Thyroid gland (tissue), 4 donors: ENCODE measurements at regions not wholly inside any gene's neighbourhood (a gene's known extent, or its start where the extent isn't known, plus 50 kb on each side); places are given as distances from the start of the nearest gene placed in this dataset.

ENCODE experiments used
- CTCF ChIP-seq, 6 experiments: fragments of 200-600 bp in 3 of 6; fragments of 450-650 bp in 3 of 6; sonication (generic) in 3 of 6; IDR thresholded peaks; one replicate each; pipeline ENCODE4 v1.5.1; 2016 to 2019; ENCODE audit warnings: antibody characterized with exemption in 6 of 6, mild to moderate bottlenecking in 2 of 6, inconsistent platforms in 1 of 6, moderate library complexity in 1 of 6
- POLR2A ChIP-seq, 2 donors: fragments of 450-650 bp; IDR thresholded peaks; one replicate each; pipeline ENCODE4 v1.6.1; 2017; ENCODE audit warnings: antibody characterized with exemption in 2 of 2, mild to moderate bottlenecking in 2 of 2, moderate library complexity in 1 of 2

- TF ChIP-seq CTCF (IDR thresholded peaks at IDR 0.05) (no peak), POLR2A (IDR thresholded peaks at IDR 0.05) (no peak)
Measured at GRCh38 chr11:25615069-25615468, 716.9 kb upstream of the ANO3 start.
